Panc1 (cell line): ENCODE measurements at regions not wholly inside any gene's neighbourhood (a gene's known extent, or its start where the extent isn't known, plus 50 kb on each side); places are given as distances from the start of the nearest gene placed in this dataset.

Experiments used
- ATAC-seq: fragments of 200-7000 bp; cut with Tn5 transposase; 2 replicates; pipeline ENCODE4 v1.9.1; 2020; ENCODE audit warnings: mild to moderate bottlenecking, moderate library complexity
- BruUV-seq: library from RNA; stranded (reverse); fragments of 400-500 nt; replicated peaks from 2 replicates; lab custom pipeline; 2021; lab: Mats Ljungman, UMichigan
- CTCF ChIA-PET: fragments of 300-600 bp; sonication (Branson Sonifier 250); formaldehyde crosslinking; loops from one replicate; lab custom pipeline; 2022; ENCODE audit warnings: antibody characterized with exemption; lab: Charles Lee
- POLR2A ChIA-PET: fragments of 300-600 bp; sonication (Branson Sonifier 250); formaldehyde crosslinking; loops from one replicate; lab custom pipeline; 2022; ENCODE audit warnings: antibody characterized with exemption; lab: Charles Lee
- DNase-seq: peaks from one replicate; pipeline ENCODE4 v3.0.0-alpha.2; 2010; ENCODE audit warnings: low read depth, low spot score
- H3K27ac ChIP-seq: 2 replicates; pipeline ENCODE4 v1.5.1; 2011; ENCODE audit warnings: mild to moderate bottlenecking, low read length, inconsistent platforms
- H3K27me3 ChIP-seq: fragments of 200-500 bp; sonication (Bioruptor generic); 2 replicates; pipeline ENCODE4 v1.6.0; 2014; ENCODE audit warnings: low read length, inconsistent platforms; ENCODE audit not compliant: control insufficient read depth, insufficient read depth
- H3K36me3 ChIP-seq: fragments of 200-500 bp; sonication (Bioruptor generic); 2 replicates; pipeline ENCODE4 v1.5.1; 2014; ENCODE audit warnings: inconsistent platforms, mild to moderate bottlenecking, low read length, moderate library complexity; ENCODE audit not compliant: control insufficient read depth, insufficient read depth
- H3K4me1 ChIP-seq: 2 replicates; pipeline ENCODE4 v1.5.1; 2011; ENCODE audit warnings: inconsistent platforms, mild to moderate bottlenecking, low read length, moderate library complexity; ENCODE audit not compliant: control insufficient read depth, insufficient read depth
- H3K4me3 ChIP-seq, 2 experiments: 2 replicates each; pipeline ENCODE4 v1.5.1; 2011 to 2012; ENCODE audit warnings: low read depth in 2 of 2, low read length in 2 of 2, mild to moderate bottlenecking in 2 of 2, inconsistent platforms in 1 of 2, moderate library complexity in 1 of 2
- H3K9me3 ChIP-seq: fragments of 200-500 bp; sonication (Bioruptor generic); 2 replicates; pipeline ENCODE4 v1.5.1; 2014; ENCODE audit warnings: low read depth, mild to moderate bottlenecking, inconsistent platforms, low read length, moderate library complexity; ENCODE audit not compliant: control insufficient read depth, insufficient read depth
- CTCF ChIP-seq: fragments of 450-650 bp; IDR thresholded peaks from 2 replicates; pipeline ENCODE4 v1.5.1; 2017; ENCODE audit warnings: mild to moderate bottlenecking
- POLR2AphosphoS5 ChIP-seq: IDR thresholded peaks from 2 replicates; pipeline ENCODE4 v1.6.1; 2012; ENCODE audit warnings: mild to moderate bottlenecking, low read depth, low read length, moderate library complexity
- SIN3A ChIP-seq: IDR thresholded peaks from 2 replicates; pipeline ENCODE4 v1.6.1; 2012; ENCODE audit warnings: low read depth, mild to moderate bottlenecking, low read length, moderate library complexity, borderline replicate concordance; ENCODE audit not compliant: insufficient read depth
- TCF7L2 ChIP-seq: IDR thresholded peaks from 2 replicates; pipeline ENCODE4 v1.6.1; 2011; ENCODE audit warnings: mild to moderate bottlenecking, low read depth, low read length, inconsistent platforms
- in situ Hi-C: cut with HindIII; loops from 2 replicates; pipeline ENCODE4 v1.10.0; 2016; ENCODE audit warnings: low sequenced_read_pairs, low pct_unique_long_range_greater_than_20kb
- intact Hi-C: fragments of 100-400 bp; cut with micrococcal nuclease; formaldehyde crosslinking; loops from one replicate; pipeline ENCODE4 v1.10.0; 2022; ENCODE audit not compliant: unreplicated experiment
- TF ChIP-seq, protein P1 (sequence below), 2 experiments: IDR thresholded peaks; 2 replicates each; pipeline ENCODE4 v1.6.1; 2011 to 2012; ENCODE audit warnings: low read depth in 2 of 2, control low read depth in 1 of 2, low read length in 1 of 2, mild to moderate bottlenecking in 1 of 2, moderate library complexity in 1 of 2; ENCODE audit not compliant: insufficient read depth in 1 of 2

- ATAC-seq (no peak), DNase-seq (no peak)
- TF ChIP-seq TCF7L2 (no peak), SIN3A (no peak), POLR2AphosphoS5 (no peak), CTCF (no peak)
- TF ChIP-seq, protein P1, sequence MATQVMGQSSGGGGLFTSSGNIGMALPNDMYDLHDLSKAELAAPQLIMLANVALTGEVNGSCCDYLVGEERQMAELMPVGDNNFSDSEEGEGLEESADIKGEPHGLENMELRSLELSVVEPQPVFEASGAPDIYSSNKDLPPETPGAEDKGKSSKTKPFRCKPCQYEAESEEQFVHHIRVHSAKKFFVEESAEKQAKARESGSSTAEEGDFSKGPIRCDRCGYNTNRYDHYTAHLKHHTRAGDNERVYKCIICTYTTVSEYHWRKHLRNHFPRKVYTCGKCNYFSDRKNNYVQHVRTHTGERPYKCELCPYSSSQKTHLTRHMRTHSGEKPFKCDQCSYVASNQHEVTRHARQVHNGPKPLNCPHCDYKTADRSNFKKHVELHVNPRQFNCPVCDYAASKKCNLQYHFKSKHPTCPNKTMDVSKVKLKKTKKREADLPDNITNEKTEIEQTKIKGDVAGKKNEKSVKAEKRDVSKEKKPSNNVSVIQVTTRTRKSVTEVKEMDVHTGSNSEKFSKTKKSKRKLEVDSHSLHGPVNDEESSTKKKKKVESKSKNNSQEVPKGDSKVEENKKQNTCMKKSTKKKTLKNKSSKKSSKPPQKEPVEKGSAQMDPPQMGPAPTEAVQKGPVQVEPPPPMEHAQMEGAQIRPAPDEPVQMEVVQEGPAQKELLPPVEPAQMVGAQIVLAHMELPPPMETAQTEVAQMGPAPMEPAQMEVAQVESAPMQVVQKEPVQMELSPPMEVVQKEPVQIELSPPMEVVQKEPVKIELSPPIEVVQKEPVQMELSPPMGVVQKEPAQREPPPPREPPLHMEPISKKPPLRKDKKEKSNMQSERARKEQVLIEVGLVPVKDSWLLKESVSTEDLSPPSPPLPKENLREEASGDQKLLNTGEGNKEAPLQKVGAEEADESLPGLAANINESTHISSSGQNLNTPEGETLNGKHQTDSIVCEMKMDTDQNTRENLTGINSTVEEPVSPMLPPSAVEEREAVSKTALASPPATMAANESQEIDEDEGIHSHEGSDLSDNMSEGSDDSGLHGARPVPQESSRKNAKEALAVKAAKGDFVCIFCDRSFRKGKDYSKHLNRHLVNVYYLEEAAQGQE (IDR thresholded peaks at IDR 0.05; ENCODE audit: insufficient read depth in 1 of 2, low read depth in 2 of 2, low read length in 1 of 2): no peak
- no TSS peak for BruUV-seq
- Histone ChIP-seq H3K27ac (no peak overlapping the region), H3K4me3 (no peak overlapping the region), H3K36me3 (no peaks in the 10 kb centered on the region), H3K27me3 (no peaks in the 10 kb centered on the region), H3K9me3 (no peaks in the 10 kb centered on the region), H3K4me1 (no peaks in the 10 kb centered on the region)
- intact Hi-C loops: no loop called here
- POLR2A ChIA-PET: no interaction called here
- CTCF ChIA-PET: no interaction called here
- in situ Hi-C loops: no loop called here
Measured at GRCh38 chr14:98369344-98369743, 902.7 kb downstream of the BCL11B start.

- no peak overlapping the region for H3K4me3 ChIP-seq
- ChIA-PET POLR2A (no interaction called here), CTCF (no interaction called here)
- no peaks in the 10 kb centered on the region for H3K4me1 ChIP-seq
- no peak for DNase-seq
- no peaks in the 10 kb centered on the region for H3K27me3 ChIP-seq
- intact Hi-C loops (no loop called here), in situ Hi-C loops (no loop called here)
- H3K27ac ChIP-seq: no peak overlapping the region
- H3K9me3 ChIP-seq: no peaks in the 10 kb centered on the region
- no TSS peak for BruUV-seq
- H3K36me3 ChIP-seq: no peaks in the 10 kb centered on the region
- ATAC-seq: no peak
- TF ChIP-seq TCF7L2: no peak
- no peak for TF ChIP-seq POLR2AphosphoS5
- TF ChIP-seq CTCF: no peak
- TF ChIP-seq, protein P1 (IDR thresholded peaks at IDR 0.05; ENCODE audit: insufficient read depth in 1 of 2, low read depth in 2 of 2, low read length in 1 of 2): no peak
- TF ChIP-seq SIN3A: no peak
Measured at GRCh38 chr14:98370352-98370751, 901.6 kb downstream of the BCL11B start.
